ENCODE measurements at regions not wholly inside any gene's neighbourhood (a gene's known extent, or its start where the extent isn't known, plus 50 kb on each side); places are given as distances from the start of the nearest gene placed in this dataset.

- ChIA-PET POLR2A (no interaction called here), CTCF (no interaction called here)
- Mint-ChIP-seq H3K27me3 (ENCODE audit: low read depth) (no peaks in the 10 kb centered on the region; the same call in 1 of the 2 replicates), H3K27ac (no peak overlapping the region), H3K36me3 (no peaks in the 10 kb centered on the region), H3K4me3 (no peak overlapping the region), H3K4me1 (peaks cover 11% of the 10 kb centered on the region), H3K9me3 (no peaks in the 10 kb centered on the region)
- no peak for DNase-seq (ENCODE audit: low spot score)
- TF ChIP-seq TEAD4 (CRISPR knock-in tag; IDR thresholded peaks at IDR 0.05) (no peak), ARID4B (CRISPR knock-in tag; IDR thresholded peaks at IDR 0.05; ENCODE audit: borderline replicate concordance) (no peak), ATF2 (CRISPR knock-in tag; IDR thresholded peaks at IDR 0.05; ENCODE audit: borderline replicate concordance, low read depth) (no peak), SP1 (CRISPR knock-in tag; conservative IDR thresholded peaks at IDR 0.05) (no peak), EMX1 (CRISPR knock-in tag; IDR thresholded peaks at IDR 0.05) (no peak), ZBTB21 (CRISPR knock-in tag; IDR thresholded peaks at IDR 0.05; ENCODE audit: borderline replicate concordance) (no peak), PRDM15 (CRISPR knock-in tag; IDR thresholded peaks at IDR 0.05) (no peak), FOXP1 (CRISPR knock-in tag; IDR thresholded peaks at IDR 0.05; ENCODE audit: borderline replicate concordance) (no peak), GRHL2 (CRISPR knock-in tag; IDR thresholded peaks at IDR 0.05; ENCODE audit: insufficient replicate concordance, severe bottlenecking) (no peak), JUN (CRISPR knock-in tag; IDR thresholded peaks at IDR 0.05) (no peak), AR (CRISPR knock-in tag; IDR thresholded peaks at IDR 0.05) (no peak), USF2 (CRISPR knock-in tag; IDR thresholded peaks at IDR 0.05) (no peak), CDX4 (CRISPR knock-in tag; IDR thresholded peaks at IDR 0.05; ENCODE audit: borderline replicate concordance) (no peak), SMAD4 (CRISPR knock-in tag; IDR thresholded peaks at IDR 0.05) (no peak)
- TF ChIP-seq, protein P1, sequence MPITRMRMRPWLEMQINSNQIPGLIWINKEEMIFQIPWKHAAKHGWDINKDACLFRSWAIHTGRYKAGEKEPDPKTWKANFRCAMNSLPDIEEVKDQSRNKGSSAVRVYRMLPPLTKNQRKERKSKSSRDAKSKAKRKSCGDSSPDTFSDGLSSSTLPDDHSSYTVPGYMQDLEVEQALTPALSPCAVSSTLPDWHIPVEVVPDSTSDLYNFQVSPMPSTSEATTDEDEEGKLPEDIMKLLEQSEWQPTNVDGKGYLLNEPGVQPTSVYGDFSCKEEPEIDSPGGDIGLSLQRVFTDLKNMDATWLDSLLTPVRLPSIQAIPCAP (CRISPR knock-in tag; IDR thresholded peaks at IDR 0.05): no peak
- TF ChIP-seq, protein P2, sequence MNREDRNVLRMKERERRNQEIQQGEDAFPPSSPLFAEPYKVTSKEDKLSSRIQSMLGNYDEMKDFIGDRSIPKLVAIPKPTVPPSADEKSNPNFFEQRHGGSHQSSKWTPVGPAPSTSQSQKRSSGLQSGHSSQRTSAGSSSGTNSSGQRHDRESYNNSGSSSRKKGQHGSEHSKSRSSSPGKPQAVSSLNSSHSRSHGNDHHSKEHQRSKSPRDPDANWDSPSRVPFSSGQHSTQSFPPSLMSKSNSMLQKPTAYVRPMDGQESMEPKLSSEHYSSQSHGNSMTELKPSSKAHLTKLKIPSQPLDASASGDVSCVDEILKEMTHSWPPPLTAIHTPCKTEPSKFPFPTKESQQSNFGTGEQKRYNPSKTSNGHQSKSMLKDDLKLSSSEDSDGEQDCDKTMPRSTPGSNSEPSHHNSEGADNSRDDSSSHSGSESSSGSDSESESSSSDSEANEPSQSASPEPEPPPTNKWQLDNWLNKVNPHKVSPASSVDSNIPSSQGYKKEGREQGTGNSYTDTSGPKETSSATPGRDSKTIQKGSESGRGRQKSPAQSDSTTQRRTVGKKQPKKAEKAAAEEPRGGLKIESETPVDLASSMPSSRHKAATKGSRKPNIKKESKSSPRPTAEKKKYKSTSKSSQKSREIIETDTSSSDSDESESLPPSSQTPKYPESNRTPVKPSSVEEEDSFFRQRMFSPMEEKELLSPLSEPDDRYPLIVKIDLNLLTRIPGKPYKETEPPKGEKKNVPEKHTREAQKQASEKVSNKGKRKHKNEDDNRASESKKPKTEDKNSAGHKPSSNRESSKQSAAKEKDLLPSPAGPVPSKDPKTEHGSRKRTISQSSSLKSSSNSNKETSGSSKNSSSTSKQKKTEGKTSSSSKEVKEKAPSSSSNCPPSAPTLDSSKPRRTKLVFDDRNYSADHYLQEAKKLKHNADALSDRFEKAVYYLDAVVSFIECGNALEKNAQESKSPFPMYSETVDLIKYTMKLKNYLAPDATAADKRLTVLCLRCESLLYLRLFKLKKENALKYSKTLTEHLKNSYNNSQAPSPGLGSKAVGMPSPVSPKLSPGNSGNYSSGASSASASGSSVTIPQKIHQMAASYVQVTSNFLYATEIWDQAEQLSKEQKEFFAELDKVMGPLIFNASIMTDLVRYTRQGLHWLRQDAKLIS (CRISPR knock-in tag; IDR thresholded peaks at IDR 0.05; ENCODE audit: borderline replicate concordance): no peak
- TF ChIP-seq, protein P3, sequence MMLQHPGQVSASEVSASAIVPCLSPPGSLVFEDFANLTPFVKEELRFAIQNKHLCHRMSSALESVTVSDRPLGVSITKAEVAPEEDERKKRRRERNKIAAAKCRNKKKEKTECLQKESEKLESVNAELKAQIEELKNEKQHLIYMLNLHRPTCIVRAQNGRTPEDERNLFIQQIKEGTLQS (CRISPR knock-in tag; conservative IDR thresholded peaks at IDR 0.05): no peak
- no peak for ATAC-seq
These were observed 108.8 kb downstream of the TMA16 start for GRCh38 chr4:163603257-163603656.

All from WTC11 (cell line).